ENCODE measurements at regions not wholly inside any gene's neighbourhood (a gene's known extent, or its start where the extent isn't known, plus 50 kb on each side); places are given as distances from the start of the nearest gene placed in this dataset.

- 72% methylated on average over 1 of the region's 1 CpG; no CpG with 5 or more reads in 1 of the 2 experiments for whole genome bisulfite sequencing, 2 experiments (ENCODE audit: insufficient coverage in 1 of 2, insufficient read length in 1 of 2)
- Histone ChIP-seq H3K4me3 (ENCODE audit: low read length) (no peak overlapping the region), H3K36me3 (ENCODE audit: control insufficient read depth, insufficient read depth, low read length) (no peaks in the 10 kb centered on the region), H3K27me3 (ENCODE audit: control insufficient read depth, insufficient read depth, low read length, poor library complexity, severe bottlenecking) (no peaks in the 10 kb centered on the region), H3K9me3 (ENCODE audit: control insufficient read depth, low read length) (peaks cover 18% of the 10 kb centered on the region), H3K4me1 (ENCODE audit: control insufficient read depth, insufficient read depth, low read length) (no peaks in the 10 kb centered on the region), H3K27ac (ENCODE audit: low read depth, low read length) (no peak overlapping the region), H3K9ac (ENCODE audit: extremely low read depth, low read length, poor library complexity, severe bottlenecking) (no peak overlapping the region)
- H3K36me3 Mint-ChIP-seq (ENCODE audit: low read depth), result no peaks in the 10 kb centered on the region
- H3K9me3 Mint-ChIP-seq, result peaks cover 22% of the 10 kb centered on the region
- H3K27me3 Mint-ChIP-seq (ENCODE audit: insufficient read depth), result peaks cover 2% of the 10 kb centered on the region
- no peak for DNase-seq
- TF ChIP-seq CTCF (conservative IDR thresholded peaks at IDR 0.05), result no peak
- H3K4me3 Mint-ChIP-seq, result no peak overlapping the region
- H3K4me1 Mint-ChIP-seq, result no peaks in the 10 kb centered on the region
- H3K27ac Mint-ChIP-seq, result no peak overlapping the region
These were observed 1221.7 kb upstream of the ADGRL2 start for GRCh38 chr1:80579055-80579454.

- H3K36me3 Mint-ChIP-seq (ENCODE audit: low read depth), result no peaks in the 10 kb centered on the region
- H3K4me3 Mint-ChIP-seq, result no peak overlapping the region
- no peak overlapping the region for H3K27ac Mint-ChIP-seq
- H3K27me3 Mint-ChIP-seq (ENCODE audit: insufficient read depth), result peaks cover 34% of the 10 kb centered on the region
- Histone ChIP-seq H3K27ac (ENCODE audit: low read depth, low read length) (no peak overlapping the region), H3K27me3 (ENCODE audit: control insufficient read depth, insufficient read depth, low read length, poor library complexity, severe bottlenecking) (peaks cover 28% of the 10 kb centered on the region), H3K36me3 (ENCODE audit: control insufficient read depth, insufficient read depth, low read length) (no peaks in the 10 kb centered on the region), H3K4me3 (ENCODE audit: low read length) (no peak overlapping the region), H3K9ac (ENCODE audit: extremely low read depth, low read length, poor library complexity, severe bottlenecking) (no peak overlapping the region), H3K4me1 (ENCODE audit: control insufficient read depth, insufficient read depth, low read length) (no peaks in the 10 kb centered on the region), H3K9me3 (ENCODE audit: control insufficient read depth, low read length) (no peaks in the 10 kb centered on the region)
- no peak for TF ChIP-seq CTCF (conservative IDR thresholded peaks at IDR 0.05)
- H3K9me3 Mint-ChIP-seq, result no peaks in the 10 kb centered on the region
- no CpG with 5 or more reads among the region's 2 CpGs for WGBS, 2 experiments (ENCODE audit: insufficient coverage in 1 of 2, insufficient read length in 1 of 2)
- DNase-seq, result no peak
- H3K4me1 Mint-ChIP-seq, result peaks cover 16% of the 10 kb centered on the region
These were observed 1233.9 kb upstream of the ADGRL2 start for GRCh38 chr1:80566867-80567266.

GRCh38 chr1:80566123-80566522, 1234.6 kb upstream of the ADGRL2 start:
- H3K9me3 Mint-ChIP-seq, result no peaks in the 10 kb centered on the region
- H3K36me3 Mint-ChIP-seq (ENCODE audit: low read depth), result no peaks in the 10 kb centered on the region
- Histone ChIP-seq H3K9me3 (ENCODE audit: control insufficient read depth, low read length) (no peaks in the 10 kb centered on the region), H3K9ac (ENCODE audit: extremely low read depth, low read length, poor library complexity, severe bottlenecking) (no peak overlapping the region), H3K27me3 (ENCODE audit: control insufficient read depth, insufficient read depth, low read length, poor library complexity, severe bottlenecking) (peaks cover 28% of the 10 kb centered on the region), H3K27ac (ENCODE audit: low read depth, low read length) (no peak overlapping the region), H3K36me3 (ENCODE audit: control insufficient read depth, insufficient read depth, low read length) (no peaks in the 10 kb centered on the region), H3K4me1 (ENCODE audit: control insufficient read depth, insufficient read depth, low read length) (no peaks in the 10 kb centered on the region), H3K4me3 (ENCODE audit: low read length) (no peak overlapping the region)
- no peak for DNase-seq
- WGBS, 2 experiments (ENCODE audit: insufficient coverage in 1 of 2, insufficient read length in 1 of 2), result 0 to 42% methylated on average over 1 of the region's 1 CpG
- H3K4me1 Mint-ChIP-seq, result peaks cover 16% of the 10 kb centered on the region
- H3K27me3 Mint-ChIP-seq (ENCODE audit: insufficient read depth), result peaks cover 35% of the 10 kb centered on the region
- H3K27ac Mint-ChIP-seq, result no peak overlapping the region
- no peak for TF ChIP-seq CTCF (conservative IDR thresholded peaks at IDR 0.05)
- H3K4me3 Mint-ChIP-seq, result no peak overlapping the region

All from endodermal cell (in vitro differentiated cells).